ENCODE measurements at regions not wholly inside any gene's neighbourhood (a gene's known extent, or its start where the extent isn't known, plus 50 kb on each side); places are given as distances from the start of the nearest gene placed in this dataset.

GRCh38 chr11:128330203-128330602 lies 257.2 kb downstream of the ETS1 start:
- Mint-ChIP-seq H3K27me3 (ENCODE audit: low read depth) (no peaks in the 10 kb centered on the region; the same call in 1 of the 2 replicates), H3K9me3 (no peaks in the 10 kb centered on the region), H3K27ac (no peak overlapping the region), H3K4me1 (peaks cover 14% of the 10 kb centered on the region), H3K36me3 (no peaks in the 10 kb centered on the region), H3K4me3 (no peak overlapping the region)
- DNase-seq (ENCODE audit: low spot score): no peak
- TF ChIP-seq CTCF (IDR thresholded peaks at IDR 0.05) (no peak), TEAD4 (CRISPR knock-in tag; IDR thresholded peaks at IDR 0.05) (no peak), ARID4B (CRISPR knock-in tag; IDR thresholded peaks at IDR 0.05; ENCODE audit: borderline replicate concordance) (no peak)
- POLR2A ChIA-PET: no interaction called here
- peak; percentile 52 for ATAC-seq
- CTCF ChIA-PET: no interaction called here

GRCh38 chr11:128328955-128329551 lies 258.3 kb downstream of the ETS1 start:
- ChIA-PET CTCF (no interaction called here), POLR2A (no interaction called here)
- no peak overlapping the region for H3K27ac Mint-ChIP-seq

More at GRCh38 chr11:128328955-128329551, 258.3 kb downstream of the ETS1 start:
- Mint-ChIP-seq H3K36me3 (no peaks in the 10 kb centered on the region), H3K4me1 (peaks cover 9% of the 10 kb centered on the region; the same call in 1 of the 2 replicates), H3K27me3 (ENCODE audit: low read depth) (no peaks in the 10 kb centered on the region; the same call in none of the 2 replicates), H3K4me3 (no peak overlapping the region), H3K9me3 (no peaks in the 10 kb centered on the region)
- ATAC-seq: no peak
- no peak for DNase-seq (ENCODE audit: low spot score)
- no peak for TF ChIP-seq GRHL2 (CRISPR knock-in tag; IDR thresholded peaks at IDR 0.05; ENCODE audit: insufficient replicate concordance, severe bottlenecking)
- TF ChIP-seq ZBTB43 (CRISPR knock-in tag; IDR thresholded peaks at IDR 0.05): no peak
- TF ChIP-seq NFYB (CRISPR knock-in tag; conservative IDR thresholded peaks at IDR 0.05; ENCODE audit: low read depth): no peak
- TF ChIP-seq ZNF138 (CRISPR knock-in tag; conservative IDR thresholded peaks at IDR 0.05): no peak
- TF ChIP-seq MLX (CRISPR knock-in tag; IDR thresholded peaks at IDR 0.05): no peak
- TF ChIP-seq ZNF512 (CRISPR knock-in tag; IDR thresholded peaks at IDR 0.05; ENCODE audit: borderline replicate concordance): no peak
- TF ChIP-seq MXD4 (CRISPR knock-in tag; IDR thresholded peaks at IDR 0.05; ENCODE audit: borderline replicate concordance): no peak
- no peak for TF ChIP-seq NR1H2 (CRISPR knock-in tag; IDR thresholded peaks at IDR 0.05)
- TF ChIP-seq ARID4B (CRISPR knock-in tag; IDR thresholded peaks at IDR 0.05; ENCODE audit: borderline replicate concordance): no peak
- TF ChIP-seq ZNF396 (CRISPR knock-in tag; IDR thresholded peaks at IDR 0.05; ENCODE audit: borderline replicate concordance): no peak

Data from WTC11 (cell line).